SIG-M5 treated with dmso at 0.1 percent for 504 hours (cell line): ENCODE measurements at regions not wholly inside any gene's neighbourhood (a gene's known extent, or its start where the extent isn't known, plus 50 kb on each side); places are given as distances from the start of the nearest gene placed in this dataset.

Experiments used
- DNase-seq: peaks from one replicate; lab custom pipeline; 2025; ENCODE audit not compliant: unreplicated experiment; lab: John Stamatoyannopoulos, UW

GRCh38 chr5:116935561-116936162 lies 361.0 kb upstream of the SEMA6A start:
- no peak for DNase-seq

DNA sequence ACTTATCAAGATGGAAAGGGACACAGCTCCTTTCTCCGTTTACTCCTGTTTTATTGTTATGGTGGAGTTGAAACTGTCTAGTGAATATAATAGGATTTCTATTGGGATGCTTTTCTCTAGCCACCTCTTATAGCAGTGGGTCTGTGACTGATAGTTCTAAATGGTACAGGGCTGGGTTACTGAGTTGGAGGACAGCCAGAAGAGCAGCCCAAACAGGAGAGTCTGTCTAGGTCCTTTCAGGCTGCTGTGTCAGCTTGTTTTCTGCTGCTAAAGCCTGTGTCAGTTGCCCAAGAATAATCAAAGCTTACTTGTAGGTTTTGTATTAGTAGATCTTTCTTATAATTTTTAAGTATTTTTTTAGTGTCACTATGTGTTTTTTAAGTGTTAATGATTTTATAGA lies 356.0 kb upstream of the SEMA6A start:
- DNase-seq, result no peak

DNA sequence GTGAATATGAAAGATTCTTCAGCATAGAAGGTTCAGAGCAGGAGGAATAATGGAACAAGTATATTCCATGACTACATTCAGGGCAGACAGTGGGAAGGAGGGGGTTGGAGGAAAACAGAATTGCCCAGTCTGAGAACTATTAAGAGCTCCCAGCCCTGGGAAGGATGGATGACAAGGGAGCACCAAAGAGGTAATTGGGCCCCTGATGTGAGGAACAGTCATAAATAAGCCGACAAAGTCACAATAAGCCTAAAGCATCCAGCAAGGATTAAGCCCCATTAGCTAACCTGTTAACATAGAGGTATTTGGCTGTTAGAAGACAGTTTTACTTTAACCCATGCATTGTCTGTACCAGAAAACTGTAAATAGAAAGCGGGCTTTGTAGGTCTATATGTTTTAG lies 348.7 kb upstream of the SEMA6A start:
- no peak for DNase-seq

DNA sequence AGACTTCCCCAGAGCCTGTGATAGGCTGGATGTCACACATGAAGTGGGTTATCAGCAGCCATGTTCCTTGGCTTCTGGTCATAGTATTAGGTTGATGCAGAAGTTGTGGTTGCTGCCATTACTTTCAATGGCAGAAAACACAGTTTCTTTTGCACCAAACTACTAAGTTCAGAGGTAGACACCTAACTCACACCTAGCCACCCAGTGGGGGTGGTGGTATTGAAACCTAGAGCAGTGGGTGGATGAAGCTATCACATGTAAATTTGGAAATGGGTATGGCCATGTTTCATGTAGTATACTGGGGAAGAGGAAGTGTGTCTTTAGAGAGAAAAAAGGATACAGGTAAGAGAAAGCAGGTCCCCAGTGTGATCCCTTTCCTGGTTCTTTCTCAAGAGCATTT lies 347.9 kb upstream of the SEMA6A start:
- no peak for DNase-seq

GRCh38 chr5:116914869-116915504 lies 340.4 kb upstream of the SEMA6A start:
- no peak for DNase-seq

DNA sequence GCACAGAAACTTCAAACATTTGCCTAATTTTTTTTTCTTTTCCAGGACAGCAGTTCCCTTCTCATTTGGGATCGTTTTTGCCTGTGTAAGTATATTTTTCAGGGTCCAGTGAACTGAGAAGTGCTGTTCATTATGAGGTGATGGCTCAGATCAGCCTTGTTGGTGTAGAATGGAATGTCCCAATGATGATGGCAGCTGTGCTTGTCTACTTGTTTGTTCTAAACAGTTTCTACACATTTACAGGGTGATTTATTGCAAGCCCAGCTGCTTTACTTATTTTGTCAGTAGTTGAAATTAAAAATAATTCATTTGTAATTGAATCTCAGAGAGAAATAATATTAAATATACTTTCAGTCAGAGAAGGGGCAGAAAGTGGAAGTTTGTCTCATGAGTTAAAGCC lies 337.6 kb upstream of the SEMA6A start:
- DNase-seq, result no peak

DNA sequence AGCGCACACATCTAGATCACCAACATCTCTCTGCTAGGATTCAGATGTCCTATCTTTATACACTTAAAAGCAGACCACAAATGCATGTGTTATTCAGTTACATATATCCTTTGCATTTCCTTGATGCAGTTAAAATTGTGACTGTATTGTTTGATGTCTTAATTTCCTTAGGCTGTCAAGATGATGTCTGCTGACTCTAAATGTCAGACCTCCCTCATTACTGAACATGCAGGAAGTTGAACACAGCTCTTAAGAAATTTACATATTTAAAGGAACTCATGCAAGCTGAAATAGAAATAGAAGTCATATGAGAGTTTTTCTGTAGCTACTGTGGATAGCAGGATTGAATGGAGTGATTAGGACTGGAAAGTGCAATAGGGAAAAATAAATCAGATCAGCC lies 336.5 kb upstream of the SEMA6A start:
- no peak for DNase-seq

DNA sequence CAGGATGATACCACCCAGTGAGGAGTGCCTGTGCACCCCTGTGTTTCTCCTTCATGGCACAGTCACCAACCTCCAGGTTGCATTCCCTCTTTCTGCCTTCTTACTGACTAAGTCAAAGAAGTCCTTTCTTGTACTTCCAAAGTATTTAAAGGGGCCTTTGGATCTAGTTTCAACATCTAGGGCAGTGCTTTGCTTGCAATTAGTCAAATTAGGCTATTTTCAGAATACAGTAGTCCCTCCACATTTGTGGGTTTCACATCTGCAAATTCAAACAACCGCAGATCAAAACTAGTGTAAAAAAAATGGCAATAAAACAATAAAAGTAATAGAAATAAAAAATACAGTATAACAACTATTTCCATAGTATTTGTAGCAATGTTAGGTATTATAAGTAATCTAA lies 333.9 kb upstream of the SEMA6A start:
- no peak for DNase-seq

DNA sequence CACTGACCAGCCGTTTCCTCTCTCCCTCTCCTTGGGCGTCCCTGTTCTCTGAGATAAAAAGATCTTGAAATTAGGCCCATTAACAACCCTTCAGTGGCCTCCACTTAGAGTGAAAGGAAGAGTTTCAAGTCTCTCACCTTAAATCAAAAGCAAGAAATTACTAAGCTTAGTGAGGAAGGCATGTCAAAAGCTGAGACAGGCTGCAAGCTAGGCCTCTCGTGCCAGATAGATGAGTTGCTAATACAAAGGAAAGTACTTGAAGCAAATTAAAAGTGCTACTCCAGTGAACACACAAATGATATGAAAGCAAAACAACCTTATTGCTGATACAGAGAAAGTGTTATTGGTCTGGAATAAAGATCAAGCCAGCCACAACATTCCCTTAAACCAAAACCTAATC lies 331.3 kb upstream of the SEMA6A start:
- DNase-seq, result no peak

DNA sequence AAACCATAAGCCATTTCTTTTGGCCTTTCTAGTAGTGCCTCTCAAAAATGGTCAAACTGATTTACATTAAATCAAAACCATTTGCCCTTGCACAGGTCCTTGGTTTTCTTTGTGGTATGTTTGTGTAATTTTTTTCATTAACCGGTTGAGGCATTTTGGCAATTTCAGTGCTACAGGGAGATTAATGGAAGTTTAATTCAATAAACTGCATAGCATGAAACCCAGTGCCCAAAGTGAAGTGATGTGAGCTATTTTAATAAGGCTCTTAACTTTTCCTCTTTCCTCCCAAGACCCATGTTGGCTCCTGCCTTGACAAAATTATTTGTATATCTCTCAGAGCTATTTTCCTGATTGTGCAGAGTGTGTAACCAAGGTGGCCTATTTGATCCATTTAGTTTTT lies 326.2 kb upstream of the SEMA6A start:
- no peak for DNase-seq

DNA sequence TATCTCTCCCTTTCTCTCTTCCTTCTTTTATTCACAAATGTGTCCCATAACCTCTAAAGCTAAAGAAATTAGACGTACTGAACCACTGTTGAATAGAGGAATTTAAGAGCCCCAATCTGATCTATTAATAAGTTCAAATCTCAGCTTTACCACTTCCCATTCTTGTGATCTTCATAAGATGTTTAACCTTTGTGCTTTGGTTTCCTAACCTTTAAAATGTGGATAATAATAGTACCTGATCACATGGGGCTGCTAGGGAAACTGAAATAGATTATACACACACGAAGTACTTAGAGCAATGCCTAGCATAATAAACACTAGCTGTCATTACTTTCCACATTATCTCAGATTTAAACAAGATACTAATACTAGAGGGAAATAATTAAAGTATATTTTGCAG lies 324.3 kb upstream of the SEMA6A start:
- no peak for DNase-seq

DNA sequence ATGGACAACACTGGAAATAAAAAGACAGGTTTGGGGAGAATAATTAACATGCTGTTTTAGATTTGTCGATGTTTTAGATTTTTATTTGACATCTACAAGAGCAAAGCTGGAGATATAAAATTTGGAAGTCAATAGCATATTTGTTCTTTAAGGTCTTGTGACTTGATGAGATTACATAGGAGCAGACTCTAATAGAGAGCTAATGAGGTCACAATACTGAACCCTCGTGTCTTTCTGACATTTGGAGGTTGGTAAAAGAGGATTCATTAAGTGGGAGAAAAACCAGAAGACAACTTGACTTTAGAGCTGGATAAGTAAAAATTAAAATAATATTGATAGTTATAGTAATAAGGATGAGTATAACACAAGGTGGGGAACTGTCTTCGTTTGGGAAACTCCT lies 322.7 kb upstream of the SEMA6A start:
- DNase-seq, result no peak

DNA sequence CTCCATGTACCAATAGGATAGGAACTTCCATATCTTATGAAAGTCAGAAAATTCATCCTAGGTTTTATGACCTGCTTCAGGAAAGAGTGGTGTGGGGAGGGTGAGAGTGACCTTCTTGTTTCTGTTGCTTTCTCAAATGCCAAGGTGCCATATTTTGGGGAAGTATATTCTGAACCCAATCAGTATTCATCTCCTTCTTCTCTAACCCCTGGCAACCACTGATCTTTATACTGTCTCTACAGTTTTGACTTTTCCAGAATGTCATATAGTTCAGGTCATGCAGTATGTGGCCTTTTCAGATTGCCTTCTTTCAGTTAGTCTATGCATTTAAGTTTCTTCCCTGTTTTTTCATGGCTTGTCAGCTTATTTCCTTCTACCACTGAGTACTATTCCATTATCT lies 321.4 kb upstream of the SEMA6A start:
- DNase-seq, result no peak

- no peak for DNase-seq
Observed at GRCh38 chr5:116892993-116893392, 318.4 kb upstream of the SEMA6A start.

DNA sequence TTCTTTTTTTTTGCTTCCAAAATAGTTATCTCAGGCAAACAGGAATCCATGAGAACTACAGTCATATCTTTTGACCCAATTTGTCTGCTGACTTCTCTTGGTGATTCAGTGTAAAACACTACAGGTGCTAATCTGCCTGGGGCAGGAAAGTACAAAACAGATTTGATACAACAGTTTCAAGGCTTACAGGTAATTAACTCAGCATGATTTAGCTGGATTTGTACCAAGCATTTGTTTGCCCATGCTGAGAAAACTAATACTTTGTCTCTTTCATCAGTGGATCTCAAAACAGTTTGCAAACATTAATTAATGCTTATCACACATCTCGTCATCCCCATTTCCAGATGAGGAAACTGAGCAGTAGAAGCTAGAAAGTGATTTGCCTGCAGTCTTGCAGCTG lies 312.5 kb upstream of the SEMA6A start:
- DNase-seq, result no peak

DNA sequence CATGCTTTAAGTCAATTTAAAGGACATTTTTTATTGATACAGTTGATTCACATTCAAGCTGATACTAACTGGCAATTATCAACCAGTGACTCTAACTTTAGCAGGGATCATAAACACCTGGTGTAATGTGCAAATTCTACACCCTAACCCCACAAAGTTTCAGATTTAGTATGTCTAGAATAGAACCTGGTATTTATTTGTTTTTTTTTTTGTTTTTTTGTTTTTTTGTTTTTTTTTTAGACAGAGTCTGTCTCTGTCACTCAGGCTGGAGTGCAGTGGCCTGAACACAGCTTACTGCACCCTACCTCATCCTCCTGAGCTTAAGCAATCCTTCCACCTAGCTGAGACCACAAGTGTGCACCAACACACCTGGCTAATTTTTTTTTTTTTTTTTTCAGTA lies 311.2 kb upstream of the SEMA6A start:
- DNase-seq, result no peak

- no peak for DNase-seq
Observed at GRCh38 chr5:116883875-116884274, 309.3 kb upstream of the SEMA6A start.

GRCh38 chr5:116881921-116882531 lies 307.4 kb upstream of the SEMA6A start:
- DNase-seq, result no peak

GRCh38 chr5:116880601-116881000 lies 306.0 kb upstream of the SEMA6A start:
- DNase-seq, result no peak

DNA sequence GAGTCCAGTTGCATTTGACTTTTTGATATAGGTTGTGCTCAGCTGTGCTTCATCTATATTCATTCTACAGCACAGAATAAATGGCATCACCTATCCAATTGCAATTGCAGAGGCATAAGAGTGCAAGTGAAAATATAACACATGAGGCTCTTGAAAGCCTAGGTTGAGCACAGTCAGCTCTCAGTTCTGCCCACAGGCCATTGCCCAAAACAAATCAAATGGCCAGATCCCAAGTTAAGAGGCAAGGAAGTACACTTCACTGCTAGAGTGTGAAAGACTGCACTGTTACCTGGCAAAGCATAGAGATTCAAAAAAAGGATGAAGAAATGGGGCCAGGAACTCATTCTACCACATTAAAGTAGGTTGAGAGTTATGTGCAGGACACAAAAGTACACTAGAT lies 305.5 kb upstream of the SEMA6A start:
- no peak for DNase-seq

DNA sequence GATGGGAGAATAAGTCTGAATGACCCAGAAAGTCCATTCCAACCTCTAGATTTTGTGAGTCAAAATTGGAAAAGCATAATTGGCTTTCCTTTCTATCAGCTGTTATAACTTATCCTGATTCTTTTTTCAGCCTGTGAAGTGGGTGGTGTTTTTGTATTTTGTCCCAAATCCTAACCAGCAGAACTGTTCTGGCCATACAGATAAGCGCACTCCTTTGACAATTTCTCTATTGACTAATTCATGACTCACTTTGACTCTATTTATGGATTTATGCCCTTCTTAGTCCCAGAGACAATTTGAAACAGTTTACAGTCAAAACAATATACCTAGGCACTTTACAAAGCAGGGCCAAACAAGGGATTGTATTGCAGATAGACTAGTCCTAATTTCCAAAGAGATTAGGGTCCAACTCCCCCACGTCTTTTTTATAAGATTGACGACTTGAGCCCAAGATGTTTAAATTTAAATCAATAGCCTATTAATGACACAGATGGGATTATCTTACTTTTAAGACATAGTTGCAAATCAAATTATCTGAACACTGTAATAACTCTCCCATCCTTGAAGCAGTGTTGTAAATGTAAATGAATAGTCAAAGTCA lies 301.7 kb upstream of the SEMA6A start:
- no peak for DNase-seq

GRCh38 chr5:116872986-116873385 lies 298.4 kb upstream of the SEMA6A start:
- DNase-seq, result no peak
